PC-9 (cell line): ENCODE measurements at regions not wholly inside any gene's neighbourhood (a gene's known extent, or its start where the extent isn't known, plus 50 kb on each side); places are given as distances from the start of the nearest gene placed in this dataset.

Source experiments
- EZH2 ChIP-seq: fragments of 200-600 bp; sonication (generic); IDR thresholded peaks from 2 replicates; pipeline ENCODE4 v1.8.0; 2017; ENCODE audit warnings: antibody characterized with exemption, low read depth
- TF ChIP-seq, protein P1 (sequence below): fragments of 200-600 bp; sonication (generic); conservative IDR thresholded peaks from 2 replicates; pipeline ENCODE4 v1.6.1; 2017; ENCODE audit warnings: mixed run types, antibody characterized with exemption, mild to moderate bottlenecking, moderate library complexity

- TF ChIP-seq EZH2, result no peak
- TF ChIP-seq, protein P1, sequence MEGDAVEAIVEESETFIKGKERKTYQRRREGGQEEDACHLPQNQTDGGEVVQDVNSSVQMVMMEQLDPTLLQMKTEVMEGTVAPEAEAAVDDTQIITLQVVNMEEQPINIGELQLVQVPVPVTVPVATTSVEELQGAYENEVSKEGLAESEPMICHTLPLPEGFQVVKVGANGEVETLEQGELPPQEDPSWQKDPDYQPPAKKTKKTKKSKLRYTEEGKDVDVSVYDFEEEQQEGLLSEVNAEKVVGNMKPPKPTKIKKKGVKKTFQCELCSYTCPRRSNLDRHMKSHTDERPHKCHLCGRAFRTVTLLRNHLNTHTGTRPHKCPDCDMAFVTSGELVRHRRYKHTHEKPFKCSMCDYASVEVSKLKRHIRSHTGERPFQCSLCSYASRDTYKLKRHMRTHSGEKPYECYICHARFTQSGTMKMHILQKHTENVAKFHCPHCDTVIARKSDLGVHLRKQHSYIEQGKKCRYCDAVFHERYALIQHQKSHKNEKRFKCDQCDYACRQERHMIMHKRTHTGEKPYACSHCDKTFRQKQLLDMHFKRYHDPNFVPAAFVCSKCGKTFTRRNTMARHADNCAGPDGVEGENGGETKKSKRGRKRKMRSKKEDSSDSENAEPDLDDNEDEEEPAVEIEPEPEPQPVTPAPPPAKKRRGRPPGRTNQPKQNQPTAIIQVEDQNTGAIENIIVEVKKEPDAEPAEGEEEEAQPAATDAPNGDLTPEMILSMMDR, result no peak
Observed at GRCh38 chr2:160596441-160596840, 102.8 kb upstream of the RBMS1 start.
